Lung (tissue), 11 donors: ENCODE measurements at regions not wholly inside any gene's neighbourhood (a gene's known extent, or its start where the extent isn't known, plus 50 kb on each side); places are given as distances from the start of the nearest gene placed in this dataset.

Experiments used
- ATAC-seq: fragments of 200-7000 bp; cut with Tn5 transposase; one replicate; pipeline ENCODE4 v1.9.1; 2020; ENCODE audit warnings: moderate number of reproducible peaks; ENCODE audit not compliant: insufficient read depth, low FRiP score
- DNase-seq, 3 donors: peaks; one replicate each; pipeline ENCODE4 v3.0.0-alpha.2; 2013 to 2017
- H3K27ac ChIP-seq, 2 donors: one replicate each; pipeline ENCODE4 v1.5.1; 2013; ENCODE audit warnings: mild to moderate bottlenecking in 2 of 2, moderate library complexity in 2 of 2, control low read depth in 1 of 2, inconsistent platforms in 1 of 2, low read depth in 1 of 2, low read length in 1 of 2
- H3K27me3 ChIP-seq, 3 donors: one replicate each; pipeline ENCODE4 v1.5.1; 2013; ENCODE audit warnings: low read length in 2 of 3; ENCODE audit not compliant: control insufficient read depth in 3 of 3, insufficient read depth in 3 of 3
- H3K36me3 ChIP-seq, 4 donors: one replicate each; pipeline ENCODE4 v1.5.1; 2013; ENCODE audit warnings: low read length in 4 of 4, mild to moderate bottlenecking in 1 of 4, moderate library complexity in 1 of 4; ENCODE audit not compliant: control insufficient read depth in 4 of 4, insufficient read depth in 4 of 4
- H3K4me1 ChIP-seq, 5 donors: one replicate each; pipeline ENCODE4 v1.5.1; 2013; ENCODE audit warnings: low read length in 5 of 5, mild to moderate bottlenecking in 2 of 5, moderate library complexity in 1 of 5; ENCODE audit not compliant: control insufficient read depth in 5 of 5, insufficient read depth in 5 of 5
- H3K4me3 ChIP-seq: one replicate; pipeline ENCODE4 v1.5.1; 2013; ENCODE audit warnings: mild to moderate bottlenecking, control low read depth, moderate library complexity
- H3K9ac ChIP-seq, 2 donors: one replicate each; pipeline ENCODE4 v1.5.1; 2013; ENCODE audit warnings: low read length in 2 of 2, control low read depth in 1 of 2; ENCODE audit not compliant: insufficient read depth in 1 of 2
- H3K9me3 ChIP-seq, 4 donors: one replicate each; pipeline ENCODE4 v1.5.1; 2013; ENCODE audit warnings: low read length in 3 of 4, mild to moderate bottlenecking in 1 of 4, moderate library complexity in 1 of 4; ENCODE audit not compliant: control insufficient read depth in 4 of 4, insufficient read depth in 3 of 4
- CTCF ChIP-seq: IDR thresholded peaks from 2 replicates; pipeline ENCODE4 v1.5.1; 2012; ENCODE audit warnings: mild to moderate bottlenecking; ENCODE audit errors: control extremely low read depth, extremely low read depth
- WGBS, 2 donors: extraction: QIAGEN DNeasy Blood & Tissue Kit; methylation state at CpG; one replicate each; pipeline ENCODE4 v1.1.7; 2013; 5-methylcytosine and 5-hydroxymethylcytosine counted together
- donor health status: control.
- donor health status: control.
- donor health status: Bipolar disorder and iron deficiency.
- donor health status: healthy.
- donor health status: DM: yes; HTN: yes; CAD: no.

GRCh38 chr12:113639474-113639873, 167.8 kb upstream of the LHX5 start:
- Histone ChIP-seq H3K4me3 (no peak overlapping the region), H3K27ac (no peak overlapping the region), H3K9ac (no peak overlapping the region), H3K9me3 (peaks cover 0 to 4% (median 0%) of the 10 kb centered on the region in 4 donors), H3K27me3 (peaks cover 8 to 32% (median 20%) of the 10 kb centered on the region in 3 donors), H3K36me3 (no peaks in the 10 kb centered on the region), H3K4me1 (no peaks in the 10 kb centered on the region)
- DNase-seq: no peak
- WGBS, 2 donors: 86 to 91% methylated on average over 10 of the region's 10 CpGs
- no peak for TF ChIP-seq CTCF
- no peak for ATAC-seq

GRCh38 chr12:113638460-113638775, 166.7 kb upstream of the LHX5 start:
- no peak for ATAC-seq
- no peak for DNase-seq
- no peaks in the 10 kb centered on the region for H3K4me1 ChIP-seq
- no peak overlapping the region for H3K4me3 ChIP-seq
- H3K9me3 ChIP-seq: peaks cover 0 to 2% (median 0%) of the 10 kb centered on the region in 4 donors
- H3K36me3 ChIP-seq: no peaks in the 10 kb centered on the region
- no peak for TF ChIP-seq CTCF
- WGBS, 2 donors: 21 to 30% methylated on average over 11 of the region's 11 CpGs
- H3K9ac ChIP-seq: no peak overlapping the region
- peaks cover 7 to 32% (median 20%) of the 10 kb centered on the region in 3 donors for H3K27me3 ChIP-seq
- H3K27ac ChIP-seq: no peak overlapping the region

- no peak for DNase-seq
- no peak for TF ChIP-seq CTCF
- WGBS, 2 donors: 50 to 51% methylated on average over 8 of the region's 8 CpGs
Observed at GRCh38 chr12:113634982-113635381, 163.3 kb upstream of the LHX5 start.

GRCh38 chr12:113634474-113634873, 162.8 kb upstream of the LHX5 start:
- Histone ChIP-seq H3K4me3 (no peak overlapping the region), H3K27me3 (peaks cover 4 to 17% (median 15%) of the 10 kb centered on the region in 3 donors), H3K27ac (no peak overlapping the region), H3K9me3 (peaks cover 2 to 13% (median 6%) of the 10 kb centered on the region in 4 donors), H3K9ac (no peak overlapping the region), H3K36me3 (no peaks in the 10 kb centered on the region), H3K4me1 (no peaks in the 10 kb centered on the region)
- TF ChIP-seq CTCF: no peak
- DNase-seq (no peak), ATAC-seq (no peak)
- WGBS, 2 donors: 54 to 64% methylated on average over 6 of the region's 6 CpGs

More at GRCh38 chr12:113634982-113635381, 163.3 kb upstream of the LHX5 start:
- no peak overlapping the region for H3K27ac ChIP-seq
- H3K36me3 ChIP-seq: no peaks in the 10 kb centered on the region
- no peak overlapping the region for H3K4me3 ChIP-seq
- H3K27me3 ChIP-seq: peaks cover 4 to 18% (median 15%) of the 10 kb centered on the region in 3 donors
- H3K4me1 ChIP-seq: no peaks in the 10 kb centered on the region
- peaks cover 2 to 12% (median 4%) of the 10 kb centered on the region in 4 donors for H3K9me3 ChIP-seq
- no peak for ATAC-seq
- no peak overlapping the region for H3K9ac ChIP-seq
